A673 (cell line): ENCODE measurements at regions not wholly inside any gene's neighbourhood (a gene's known extent, or its start where the extent isn't known, plus 50 kb on each side); places are given as distances from the start of the nearest gene placed in this dataset.

Source experiments
- BruUV-seq: library from RNA; stranded (reverse); fragments of 400-500 nt; replicated peaks from 2 replicates; lab custom pipeline; 2021; lab: Mats Ljungman, UMichigan
- CTCF ChIA-PET: fragments of 300-600 bp; sonication (Branson Sonifier 250); formaldehyde crosslinking; loops from one replicate; lab custom pipeline; 2022; ENCODE audit warnings: antibody characterized with exemption; lab: Charles Lee
- POLR2A ChIA-PET: fragments of 300-600 bp; sonication (Branson Sonifier 250); formaldehyde crosslinking; loops from one replicate; lab custom pipeline; 2022; ENCODE audit warnings: antibody characterized with exemption; ENCODE audit not compliant: low non-redundant PET; lab: Charles Lee
- DNase-seq: peaks from one replicate; pipeline ENCODE4 v3.0.0-alpha.2; 2015; ENCODE audit warnings: low spot score
- H3K27ac ChIP-seq: fragments of 200-600 bp; sonication (generic); 2 replicates; pipeline ENCODE4 v1.5.1; 2016; ENCODE audit warnings: mixed run types, low read depth, mild to moderate bottlenecking, mixed read lengths, antibody characterized with exemption, low read length; ENCODE audit not compliant: poor library complexity, severe bottlenecking
- H3K27me3 ChIP-seq: fragments of 200-600 bp; sonication (generic); replicated peaks from 2 replicates; pipeline ENCODE4 v1.6.1; 2017; ENCODE audit warnings: mixed run types, low read depth, mild to moderate bottlenecking, mixed read lengths, antibody characterized with exemption, low read length; ENCODE audit not compliant: insufficient read depth, poor library complexity
- H3K36me3 ChIP-seq: fragments of 200-600 bp; sonication (generic); 2 replicates; pipeline ENCODE4 v1.6.1; 2016; ENCODE audit warnings: mixed run types, mild to moderate bottlenecking, mixed read lengths, antibody characterized with exemption, low read length; ENCODE audit not compliant: insufficient read depth, poor library complexity, severe bottlenecking
- H3K4me1 ChIP-seq: fragments of 200-600 bp; sonication (generic); 2 replicates; pipeline ENCODE4 v1.6.1; 2017; ENCODE audit warnings: mixed run types, mild to moderate bottlenecking, mixed read lengths, antibody characterized with exemption, low read length; ENCODE audit not compliant: insufficient read depth, poor library complexity, severe bottlenecking
- H3K4me3 ChIP-seq: fragments of 200-600 bp; sonication (generic); 2 replicates; pipeline ENCODE4 v1.5.1; 2016; ENCODE audit warnings: low read depth, mixed run types, mild to moderate bottlenecking, mixed read lengths, low read length; ENCODE audit not compliant: poor library complexity, severe bottlenecking
- H3K9me3 ChIP-seq: fragments of 200-600 bp; sonication (generic); 2 replicates; pipeline ENCODE4 v1.6.1; 2016; ENCODE audit warnings: mixed run types, low read depth, mild to moderate bottlenecking, mixed read lengths, antibody characterized with exemption, low read length; ENCODE audit not compliant: poor library complexity, severe bottlenecking
- CTCF ChIP-seq: fragments of 300-800, 200-600 bp; sonication (generic); conservative IDR thresholded peaks from 2 replicates; pipeline ENCODE4 v1.5.1; 2017; ENCODE audit warnings: low read depth, mild to moderate bottlenecking, antibody characterized with exemption, low read length, moderate library complexity, mixed read lengths
- EZH2 ChIP-seq: fragments of 200-600 bp; sonication (generic); IDR thresholded peaks from 2 replicates; pipeline ENCODE4 v1.6.1; 2017; ENCODE audit warnings: borderline replicate concordance, low read depth, mild to moderate bottlenecking, mixed read lengths, antibody characterized with exemption, low read length; ENCODE audit not compliant: poor library complexity, severe bottlenecking
- intact Hi-C: fragments of 100-400 bp; cut with micrococcal nuclease; formaldehyde crosslinking; loops from one replicate; pipeline ENCODE4 v1.10.0; 2022; ENCODE audit not compliant: unreplicated experiment

DNA sequence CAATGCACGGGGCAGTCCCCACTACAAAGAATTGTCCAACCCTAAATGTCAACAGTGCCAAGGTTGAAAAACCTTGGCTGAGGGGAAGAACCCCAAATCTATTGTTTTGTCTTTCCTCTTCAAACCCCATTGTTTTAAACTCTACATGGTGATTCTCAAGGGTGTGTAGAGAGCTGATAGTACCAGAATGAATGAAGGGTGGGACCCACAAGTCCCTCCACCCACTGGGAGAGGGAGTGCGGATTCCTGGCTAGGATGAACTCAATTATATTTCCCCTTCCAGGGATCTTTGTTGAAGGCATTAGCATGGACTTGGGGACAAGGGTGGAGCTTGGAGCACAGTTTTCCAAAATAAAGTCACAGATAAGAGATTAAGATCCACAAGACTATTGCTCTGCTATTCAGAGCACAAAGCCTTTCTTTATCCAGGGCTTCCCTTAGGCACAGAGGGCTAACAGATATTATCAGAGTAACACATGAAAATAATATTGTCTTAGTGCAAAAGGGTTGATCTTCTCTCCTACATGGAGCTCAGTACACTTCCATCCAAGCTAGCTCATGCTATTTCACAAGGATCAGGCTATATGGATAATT is 755.1 kb upstream of the TBX3 start:
- H3K27ac ChIP-seq, result no peak overlapping the region
- TF ChIP-seq CTCF, result no peak
- no peak for TF ChIP-seq EZH2
- POLR2A ChIA-PET, result no interaction called here
- H3K27me3 ChIP-seq, result no peaks in the 10 kb centered on the region
- no TSS peak for BruUV-seq
- no peaks in the 10 kb centered on the region for H3K9me3 ChIP-seq
- intact Hi-C loops, result no loop called here
- CTCF ChIA-PET, result no interaction called here
- H3K4me1 ChIP-seq, result no peaks in the 10 kb centered on the region
- no peak overlapping the region for H3K4me3 ChIP-seq
- no peaks in the 10 kb centered on the region for H3K36me3 ChIP-seq
- DNase-seq, result no peak

GRCh38 chr12:115438314-115438713 is 754.3 kb upstream of the TBX3 start:
- intact Hi-C loops, result no loop called here
- no peak for DNase-seq
- POLR2A ChIA-PET, result no interaction called here
- no peaks in the 10 kb centered on the region for H3K36me3 ChIP-seq
- no peaks in the 10 kb centered on the region for H3K4me1 ChIP-seq
- H3K27me3 ChIP-seq, result no peaks in the 10 kb centered on the region
- H3K27ac ChIP-seq, result no peak overlapping the region
- no peaks in the 10 kb centered on the region for H3K9me3 ChIP-seq
- H3K4me3 ChIP-seq, result no peak overlapping the region
- CTCF ChIA-PET, result no interaction called here
- TF ChIP-seq EZH2 (no peak), CTCF (no peak)
- no TSS peak for BruUV-seq

DNA sequence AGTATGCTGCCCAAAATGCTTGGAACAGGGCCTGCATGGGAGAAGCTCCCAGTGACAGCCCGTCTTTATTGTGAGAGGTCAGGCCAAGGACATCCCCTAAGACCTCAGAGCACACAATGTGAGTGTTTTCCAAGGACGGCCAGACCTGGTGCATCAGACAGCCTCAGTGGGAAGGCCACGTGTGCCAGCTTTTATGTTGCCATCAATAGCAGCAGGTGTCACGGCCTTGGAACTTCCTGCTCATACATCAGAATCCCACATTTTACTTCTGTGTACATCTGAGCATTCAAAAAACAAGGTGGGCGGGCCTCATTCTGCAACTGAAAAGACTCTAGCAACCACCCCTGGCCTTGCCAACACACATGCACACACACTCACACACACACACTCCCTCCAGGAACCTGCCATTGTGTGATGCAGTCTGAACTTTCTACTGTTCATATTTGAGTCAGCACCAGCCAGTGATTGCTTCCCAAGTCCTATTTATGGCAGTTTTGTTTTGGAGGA is 753.1 kb upstream of the TBX3 start:
- H3K27me3 ChIP-seq, result no peaks in the 10 kb centered on the region
- no peak overlapping the region for H3K27ac ChIP-seq
- TF ChIP-seq EZH2 (no peak), CTCF (no peak)
- H3K36me3 ChIP-seq, result no peaks in the 10 kb centered on the region
- no peaks in the 10 kb centered on the region for H3K4me1 ChIP-seq
- H3K9me3 ChIP-seq, result no peaks in the 10 kb centered on the region
- intact Hi-C loops, result no loop called here
- no peak overlapping the region for H3K4me3 ChIP-seq
- ChIA-PET CTCF (no interaction called here), POLR2A (no interaction called here)
- no TSS peak for BruUV-seq
- no peak for DNase-seq
